Neural progenitor cell (in vitro differentiated cells): ENCODE measurements at regions not wholly inside any gene's neighbourhood (a gene's known extent, or its start where the extent isn't known, plus 50 kb on each side); places are given as distances from the start of the nearest gene placed in this dataset.

Experiments used
- CTCF ChIP-seq: fragments of 200-600 bp; sonication (generic); IDR thresholded peaks from 2 replicates; pipeline ENCODE4 v1.5.1; 2017; ENCODE audit warnings: antibody characterized with exemption, mild to moderate bottlenecking
- EZH2 ChIP-seq: fragments of 200-600 bp; sonication (generic); IDR thresholded peaks from 2 replicates; pipeline ENCODE4 v1.6.1; 2017; ENCODE audit warnings: antibody characterized with exemption, mild to moderate bottlenecking, moderate library complexity
- EZH2phosphoT487 ChIP-seq: fragments of 200-600 bp; sonication (generic); IDR thresholded peaks from 2 replicates; pipeline ENCODE4 v1.6.1; 2017; ENCODE audit warnings: antibody characterized with exemption

DNA sequence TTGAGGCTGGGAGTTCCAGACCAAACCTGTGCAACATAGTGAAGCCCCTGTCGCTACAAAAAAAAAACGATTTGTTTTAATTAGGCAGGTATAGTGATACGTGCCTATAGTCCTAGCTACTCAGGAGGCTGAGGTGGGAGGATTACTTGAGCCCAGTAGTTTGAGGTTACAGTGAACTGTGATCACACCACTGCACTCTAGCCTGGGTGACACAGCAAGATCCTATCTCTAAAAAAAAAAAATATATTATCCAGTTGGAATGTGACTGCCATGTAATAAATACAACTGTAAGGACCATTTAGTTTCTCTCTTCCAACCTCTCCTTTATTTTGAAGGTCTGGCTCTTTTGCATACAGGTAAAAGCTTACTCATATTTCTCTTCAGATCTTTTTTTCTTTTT lies 571.5 kb downstream of the UTRN start:
- TF ChIP-seq CTCF (no peak), EZH2 (no peak), EZH2phosphoT487 (no peak)
